ENCODE measurements at regions not wholly inside any gene's neighbourhood (a gene's known extent, or its start where the extent isn't known, plus 50 kb on each side); places are given as distances from the start of the nearest gene placed in this dataset.

- intact Hi-C loops (cut with DNase I): no loop called here
These were observed 435.3 kb downstream of the C4orf33 start for GRCh38 chr4:129531253-129531652.

GRCh38 chr4:129532573-129532972, 436.6 kb downstream of the C4orf33 start:
- no peak overlapping the region for H3K27ac ChIP-seq
- no peak for TF ChIP-seq POLR2AphosphoS5 (IDR thresholded peaks at IDR 0.05; ENCODE audit: insufficient read depth in 1 of 2, low read depth in 1 of 2)
- H3K9me3 ChIP-seq: no peaks in the 10 kb centered on the region
- H3K27me3 ChIP-seq: no peaks in the 10 kb centered on the region
- no peaks in the 10 kb centered on the region for H3K36me3 ChIP-seq
- H3K4me3 ChIP-seq: no peak overlapping the region
- DNase-seq (ENCODE audit: extremely low spot score in 2 of 2): no peak
- no peaks in the 10 kb centered on the region for H3K4me1 ChIP-seq
- intact Hi-C loops (cut with DNase I): no loop called here

More at GRCh38 chr4:129531253-129531652, 435.3 kb downstream of the C4orf33 start:
- H3K36me3 ChIP-seq: no peaks in the 10 kb centered on the region
- H3K9me3 ChIP-seq: no peaks in the 10 kb centered on the region
- H3K27ac ChIP-seq: no peak overlapping the region
- TF ChIP-seq CTCF (IDR thresholded peaks at IDR 0.05): no peak
- no peak for TF ChIP-seq POLR2AphosphoS5 (IDR thresholded peaks at IDR 0.05; ENCODE audit: insufficient read depth in 1 of 2, low read depth in 1 of 2)
- TF ChIP-seq POLR2A (IDR thresholded peaks at IDR 0.05): no peak
- H3K27me3 ChIP-seq: no peaks in the 10 kb centered on the region
- no peak for DNase-seq (ENCODE audit: extremely low spot score in 2 of 2)
- no peaks in the 10 kb centered on the region for H3K4me1 ChIP-seq
- no peak overlapping the region for H3K4me3 ChIP-seq

GRCh38 chr4:129543299-129543698, 447.3 kb downstream of the C4orf33 start:
- Histone ChIP-seq H3K27me3 (no peaks in the 10 kb centered on the region), H3K4me3 (no peak overlapping the region), H3K36me3 (no peaks in the 10 kb centered on the region), H3K9me3 (no peaks in the 10 kb centered on the region), H3K4me1 (no peaks in the 10 kb centered on the region), H3K27ac (no peak overlapping the region)
- intact Hi-C loops (cut with DNase I): no loop called here
- TF ChIP-seq CTCF (IDR thresholded peaks at IDR 0.05): no peak
- DNase-seq (ENCODE audit: extremely low spot score in 2 of 2): no peak

GRCh38 chr4:129545599-129546278, 449.8 kb downstream of the C4orf33 start:
- Histone ChIP-seq H3K4me1 (no peaks in the 10 kb centered on the region), H3K27me3 (no peaks in the 10 kb centered on the region), H3K4me3 (no peak overlapping the region), H3K27ac (no peak overlapping the region), H3K36me3 (no peaks in the 10 kb centered on the region), H3K9me3 (no peaks in the 10 kb centered on the region)
- no peak for TF ChIP-seq POLR2AphosphoS5 (IDR thresholded peaks at IDR 0.05; ENCODE audit: insufficient read depth in 1 of 2, low read depth in 1 of 2)
- no peak for DNase-seq (ENCODE audit: extremely low spot score in 2 of 2)
- intact Hi-C loops (cut with DNase I): no loop called here

GRCh38 chr4:129546531-129546930, 450.6 kb downstream of the C4orf33 start:
- intact Hi-C loops (cut with DNase I): no loop called here
- no peak for TF ChIP-seq CTCF (IDR thresholded peaks at IDR 0.05)
- TF ChIP-seq POLR2AphosphoS5 (IDR thresholded peaks at IDR 0.05; ENCODE audit: insufficient read depth in 1 of 2, low read depth in 1 of 2): no peak
- TF ChIP-seq POLR2A (IDR thresholded peaks at IDR 0.05): no peak
- Histone ChIP-seq H3K36me3 (no peaks in the 10 kb centered on the region), H3K4me3 (no peak overlapping the region), H3K27ac (no peak overlapping the region), H3K4me1 (no peaks in the 10 kb centered on the region), H3K9me3 (no peaks in the 10 kb centered on the region), H3K27me3 (no peaks in the 10 kb centered on the region)
- no peak for DNase-seq (ENCODE audit: extremely low spot score in 2 of 2)

GRCh38 chr4:129550281-129550785, 454.4 kb downstream of the C4orf33 start:
- H3K4me1 ChIP-seq: no peaks in the 10 kb centered on the region
- TF ChIP-seq CTCF (IDR thresholded peaks at IDR 0.05): no peak
- TF ChIP-seq POLR2AphosphoS5 (IDR thresholded peaks at IDR 0.05; ENCODE audit: insufficient read depth in 1 of 2, low read depth in 1 of 2): no peak
- no peak for TF ChIP-seq POLR2A (IDR thresholded peaks at IDR 0.05)
- no peaks in the 10 kb centered on the region for H3K36me3 ChIP-seq
- H3K4me3 ChIP-seq: no peak overlapping the region
- no peak for DNase-seq (ENCODE audit: extremely low spot score in 2 of 2)
- no peaks in the 10 kb centered on the region for H3K9me3 ChIP-seq
- H3K27me3 ChIP-seq: no peaks in the 10 kb centered on the region
- H3K27ac ChIP-seq: no peak overlapping the region
- intact Hi-C loops (cut with DNase I): no loop called here

All from vagina (tissue), 2 donors.